ENCODE measurements at regions not wholly inside any gene's neighbourhood (a gene's known extent, or its start where the extent isn't known, plus 50 kb on each side); places are given as distances from the start of the nearest gene placed in this dataset.

- DNase-seq (no peak), ATAC-seq (ENCODE audit: poor library complexity) (no peak)
- intact Hi-C loops (cut with DNase I): no loop called here
These were observed 198.5 kb upstream of the NEBL start for GRCh38 chr10:21095494-21096055.

GRCh38 chr10:21095073-21095472, 198.0 kb upstream of the NEBL start:
- intact Hi-C loops (cut with DNase I): no loop called here
- ATAC-seq (ENCODE audit: poor library complexity) (no peak), DNase-seq (no peak)

- DNase-seq (no peak), ATAC-seq (ENCODE audit: poor library complexity) (no peak)
- intact Hi-C loops (cut with DNase I): no loop called here
These were observed 195.8 kb upstream of the NEBL start for GRCh38 chr10:21092683-21093524.

GRCh38 chr10:21090609-21091082, 193.5 kb upstream of the NEBL start:
- DNase-seq (no peak), ATAC-seq (ENCODE audit: poor library complexity) (no peak)
- intact Hi-C loops (cut with DNase I): no loop called here

GRCh38 chr10:21087476-21087875, 190.4 kb upstream of the NEBL start:
- intact Hi-C loops (cut with DNase I): no loop called here
- ATAC-seq (ENCODE audit: poor library complexity) (no peak), DNase-seq (no peak)

- ATAC-seq (ENCODE audit: poor library complexity) (no peak), DNase-seq (no peak)
- intact Hi-C loops (cut with DNase I): no loop called here
These were observed 187.6 kb upstream of the NEBL start for GRCh38 chr10:21084700-21085099.

- no peak for ATAC-seq (ENCODE audit: poor library complexity)
- intact Hi-C loops (cut with DNase I): no loop called here
- DNase-seq: no peak
These were observed 186.8 kb upstream of the NEBL start for GRCh38 chr10:21083861-21084260.

GRCh38 chr10:21082206-21082605, 185.1 kb upstream of the NEBL start:
- DNase-seq: no peak
- no peak for ATAC-seq (ENCODE audit: poor library complexity)
- intact Hi-C loops (cut with DNase I): no loop called here

GRCh38 chr10:21080261-21080660, 183.2 kb upstream of the NEBL start:
- ATAC-seq (ENCODE audit: poor library complexity): no peak
- intact Hi-C loops (cut with DNase I): no loop called here

GRCh38 chr10:21079330-21079658, 182.2 kb upstream of the NEBL start:
- intact Hi-C loops (cut with DNase I): loop anchor here (2.0 kb wide), 1 partner anchor 190 kb away; no protein-coding TSS in a partner anchor
- ATAC-seq (ENCODE audit: poor library complexity): no peak
- DNase-seq: no peak

More at GRCh38 chr10:21080261-21080660, 183.2 kb upstream of the NEBL start:
- DNase-seq: no peak

- ATAC-seq (ENCODE audit: poor library complexity) (peak; percentile 90), DNase-seq (peak; percentile 61)
- intact Hi-C loops (cut with DNase I): loop anchor here (2.0 kb wide), 1 partner anchor 190 kb away; no protein-coding TSS in a partner anchor
These were observed 181.6 kb upstream of the NEBL start for GRCh38 chr10:21078410-21079329.

- ATAC-seq (ENCODE audit: poor library complexity) (peak; percentile 88), DNase-seq (no peak)
- intact Hi-C loops (cut with DNase I): loop anchor here (2.0 kb wide), 1 partner anchor 191 kb away; no protein-coding TSS in a partner anchor
These were observed 180.6 kb upstream of the NEBL start for GRCh38 chr10:21077681-21078080.

GRCh38 chr10:21076381-21076780, 179.3 kb upstream of the NEBL start:
- DNase-seq (no peak), ATAC-seq (ENCODE audit: poor library complexity) (no peak)
- intact Hi-C loops (cut with DNase I): no loop called here

- ATAC-seq (ENCODE audit: poor library complexity): no peak
- no peak for DNase-seq
- intact Hi-C loops (cut with DNase I): no loop called here
These were observed 178.8 kb upstream of the NEBL start for GRCh38 chr10:21075880-21076279.

GRCh38 chr10:21071001-21071673, 174.0 kb upstream of the NEBL start:
- ATAC-seq (ENCODE audit: poor library complexity) (no peak), DNase-seq (no peak)
- intact Hi-C loops (cut with DNase I): no loop called here

- intact Hi-C loops (cut with DNase I): no loop called here
- DNase-seq (no peak), ATAC-seq (ENCODE audit: poor library complexity) (peak; percentile 67)
These were observed 173.0 kb upstream of the NEBL start for GRCh38 chr10:21069929-21070700.

- no peak for DNase-seq
- intact Hi-C loops (cut with DNase I): no loop called here
- ATAC-seq (ENCODE audit: poor library complexity): no peak
These were observed 172.2 kb upstream of the NEBL start for GRCh38 chr10:21069278-21069677.

GRCh38 chr10:21068026-21068656, 171.0 kb upstream of the NEBL start:
- peak; percentile 88 for ATAC-seq (ENCODE audit: poor library complexity)
- DNase-seq: no peak
- intact Hi-C loops (cut with DNase I): no loop called here

All from Right ventricle myocardium superior (tissue), 1 donor.